WTC11 (cell line): ENCODE measurements at regions not wholly inside any gene's neighbourhood (a gene's known extent, or its start where the extent isn't known, plus 50 kb on each side); places are given as distances from the start of the nearest gene placed in this dataset.

ENCODE experiments used
- CREM ChIP-seq: sonication (generic); formaldehyde crosslinking; IDR thresholded peaks from 2 replicates; pipeline ENCODE4 v1.8.1; 2022; ENCODE audit warnings: mild to moderate bottlenecking, missing genetic modification reagents, moderate library complexity
- CTCF ChIP-seq: fragments of 200-600 bp; IDR thresholded peaks from 2 replicates; pipeline ENCODE4 v1.8.0; 2022; ENCODE audit warnings: antibody characterized with exemption
- KAT7 ChIP-seq: sonication (generic); formaldehyde crosslinking; IDR thresholded peaks from 2 replicates; pipeline ENCODE4 v1.8.1; 2023; ENCODE audit warnings: missing genetic modification reagents, mild to moderate bottlenecking, borderline replicate concordance
- MLX ChIP-seq: sonication (generic); formaldehyde crosslinking; IDR thresholded peaks from 2 replicates; pipeline ENCODE4 v1.8.1; 2023; ENCODE audit warnings: mild to moderate bottlenecking, missing genetic modification reagents, moderate library complexity
- NR1H2 ChIP-seq: sonication (generic); formaldehyde crosslinking; IDR thresholded peaks from 2 replicates; pipeline ENCODE4 v1.9.0; 2021; ENCODE audit warnings: mild to moderate bottlenecking, moderate library complexity, missing genetic modification reagents
- NR3C1 ChIP-seq: sonication (generic); formaldehyde crosslinking; conservative IDR thresholded peaks from 2 replicates; pipeline ENCODE4 v1.8.1; 2023; ENCODE audit warnings: low read depth, mild to moderate bottlenecking, missing genetic modification reagents
- SP1 ChIP-seq: sonication (generic); formaldehyde crosslinking; conservative IDR thresholded peaks from 2 replicates; pipeline ENCODE4 v1.8.1; 2022; ENCODE audit warnings: missing genetic modification reagents
- TEAD4 ChIP-seq: sonication (generic); formaldehyde crosslinking; IDR thresholded peaks from 2 replicates; pipeline ENCODE4 v1.8.0; 2022; ENCODE audit warnings: mild to moderate bottlenecking, missing genetic modification reagents
- USF1 ChIP-seq: sonication (generic); formaldehyde crosslinking; IDR thresholded peaks from 2 replicates; pipeline ENCODE4 v1.8.0; 2022; ENCODE audit warnings: mild to moderate bottlenecking, missing genetic modification reagents

GRCh38 chr20:60892095-60892813 lies 359.8 kb upstream of the CDH4 start:
- TF ChIP-seq MLX (CRISPR knock-in tag): no peak
- TF ChIP-seq SP1: no peak
- TF ChIP-seq USF1 (CRISPR knock-in tag): no peak
- TF ChIP-seq KAT7: no peak
- no peak for TF ChIP-seq CTCF
- no peak for TF ChIP-seq NR1H2
- no peak for TF ChIP-seq CREM (CRISPR knock-in tag)
- TF ChIP-seq TEAD4 (CRISPR knock-in tag): no peak
- no peak for TF ChIP-seq NR3C1 (CRISPR knock-in tag)
